ENCODE measurements at regions not wholly inside any gene's neighbourhood (a gene's known extent, or its start where the extent isn't known, plus 50 kb on each side); places are given as distances from the start of the nearest gene placed in this dataset.

- ChIA-PET CTCF (no interaction called here), POLR2A (ENCODE audit: low non-redundant PET) (no interaction called here)
- no peak overlapping the region for H3K4me3 ChIP-seq (ENCODE audit: low read depth, low read length, poor library complexity, severe bottlenecking)
- intact Hi-C loops (cut with micrococcal nuclease; ENCODE audit: unreplicated experiment): no loop called here
- no peak overlapping the region for H3K27ac ChIP-seq (ENCODE audit: low read depth, low read length, poor library complexity, severe bottlenecking)
- H3K4me1 ChIP-seq (ENCODE audit: insufficient read depth, low read length, poor library complexity, severe bottlenecking): no peaks in the 10 kb centered on the region
- TF ChIP-seq, protein P1, sequence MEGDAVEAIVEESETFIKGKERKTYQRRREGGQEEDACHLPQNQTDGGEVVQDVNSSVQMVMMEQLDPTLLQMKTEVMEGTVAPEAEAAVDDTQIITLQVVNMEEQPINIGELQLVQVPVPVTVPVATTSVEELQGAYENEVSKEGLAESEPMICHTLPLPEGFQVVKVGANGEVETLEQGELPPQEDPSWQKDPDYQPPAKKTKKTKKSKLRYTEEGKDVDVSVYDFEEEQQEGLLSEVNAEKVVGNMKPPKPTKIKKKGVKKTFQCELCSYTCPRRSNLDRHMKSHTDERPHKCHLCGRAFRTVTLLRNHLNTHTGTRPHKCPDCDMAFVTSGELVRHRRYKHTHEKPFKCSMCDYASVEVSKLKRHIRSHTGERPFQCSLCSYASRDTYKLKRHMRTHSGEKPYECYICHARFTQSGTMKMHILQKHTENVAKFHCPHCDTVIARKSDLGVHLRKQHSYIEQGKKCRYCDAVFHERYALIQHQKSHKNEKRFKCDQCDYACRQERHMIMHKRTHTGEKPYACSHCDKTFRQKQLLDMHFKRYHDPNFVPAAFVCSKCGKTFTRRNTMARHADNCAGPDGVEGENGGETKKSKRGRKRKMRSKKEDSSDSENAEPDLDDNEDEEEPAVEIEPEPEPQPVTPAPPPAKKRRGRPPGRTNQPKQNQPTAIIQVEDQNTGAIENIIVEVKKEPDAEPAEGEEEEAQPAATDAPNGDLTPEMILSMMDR (conservative IDR thresholded peaks at IDR 0.05; ENCODE audit: low read depth, low read length): no peak
- no peaks in the 10 kb centered on the region for H3K36me3 ChIP-seq (ENCODE audit: insufficient read depth, low read length, poor library complexity, severe bottlenecking)
- no TSS peak for BruUV-seq (replicated peaks)
- H3K9me3 ChIP-seq (ENCODE audit: low read depth, low read length, poor library complexity, severe bottlenecking): no peaks in the 10 kb centered on the region
- no peaks in the 10 kb centered on the region for H3K27me3 ChIP-seq (replicated peaks; ENCODE audit: insufficient read depth, low read depth, low read length, poor library complexity)
- no peak for DNase-seq (ENCODE audit: low spot score)
Measured at GRCh38 chr9:13397661-13398060, 118.2 kb upstream of the MPDZ start.

DNA sequence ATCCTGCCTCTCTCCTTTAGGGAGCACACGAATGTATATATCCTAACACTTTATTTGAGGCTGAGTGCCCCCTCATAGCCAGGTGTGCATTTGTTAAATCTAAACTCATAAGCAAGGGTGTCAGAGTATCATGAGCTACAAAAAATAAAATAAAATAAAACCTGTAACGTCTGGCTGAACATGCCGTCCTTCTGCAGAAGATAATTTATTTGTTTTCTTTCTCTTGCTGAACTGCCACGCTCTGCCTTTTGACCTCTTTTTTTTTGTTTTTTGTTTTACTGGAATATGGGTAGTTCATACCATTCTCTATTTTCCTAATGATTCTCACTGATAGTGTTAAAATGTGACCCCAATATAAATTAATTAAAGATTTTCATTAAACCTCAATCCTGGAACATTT is 117.7 kb upstream of the MPDZ start:
- no peaks in the 10 kb centered on the region for H3K27me3 ChIP-seq (replicated peaks; ENCODE audit: insufficient read depth, low read depth, low read length, poor library complexity)
- BruUV-seq (replicated peaks): no TSS peak
- H3K4me1 ChIP-seq (ENCODE audit: insufficient read depth, low read length, poor library complexity, severe bottlenecking): no peaks in the 10 kb centered on the region
- no peak for DNase-seq (ENCODE audit: low spot score)
- intact Hi-C loops (cut with micrococcal nuclease; ENCODE audit: unreplicated experiment): no loop called here
- H3K4me3 ChIP-seq (ENCODE audit: low read depth, low read length, poor library complexity, severe bottlenecking): no peak overlapping the region
- TF ChIP-seq, protein P1 (conservative IDR thresholded peaks at IDR 0.05; ENCODE audit: low read depth, low read length): no peak
- TF ChIP-seq EZH2 (IDR thresholded peaks at IDR 0.05; ENCODE audit: borderline replicate concordance, low read depth, low read length, poor library complexity, severe bottlenecking): no peak
- POLR2A ChIA-PET (ENCODE audit: low non-redundant PET): no interaction called here
- H3K9me3 ChIP-seq (ENCODE audit: low read depth, low read length, poor library complexity, severe bottlenecking): no peaks in the 10 kb centered on the region
- CTCF ChIA-PET: no interaction called here
- H3K36me3 ChIP-seq (ENCODE audit: insufficient read depth, low read length, poor library complexity, severe bottlenecking): no peaks in the 10 kb centered on the region
- H3K27ac ChIP-seq (ENCODE audit: low read depth, low read length, poor library complexity, severe bottlenecking): no peak overlapping the region

- Histone ChIP-seq H3K4me1 (ENCODE audit: insufficient read depth, low read length, poor library complexity, severe bottlenecking) (no peaks in the 10 kb centered on the region), H3K27ac (ENCODE audit: low read depth, low read length, poor library complexity, severe bottlenecking) (no peak overlapping the region), H3K36me3 (ENCODE audit: insufficient read depth, low read length, poor library complexity, severe bottlenecking) (no peaks in the 10 kb centered on the region), H3K4me3 (ENCODE audit: low read depth, low read length, poor library complexity, severe bottlenecking) (no peak overlapping the region), H3K27me3 (replicated peaks; ENCODE audit: insufficient read depth, low read depth, low read length, poor library complexity) (no peaks in the 10 kb centered on the region), H3K9me3 (ENCODE audit: low read depth, low read length, poor library complexity, severe bottlenecking) (no peaks in the 10 kb centered on the region)
- TF ChIP-seq, protein P1 (conservative IDR thresholded peaks at IDR 0.05; ENCODE audit: low read depth, low read length): no peak
- TF ChIP-seq EZH2 (IDR thresholded peaks at IDR 0.05; ENCODE audit: borderline replicate concordance, low read depth, low read length, poor library complexity, severe bottlenecking): no peak
- intact Hi-C loops (cut with micrococcal nuclease; ENCODE audit: unreplicated experiment): no loop called here
- no TSS peak for BruUV-seq (replicated peaks)
- POLR2A ChIA-PET (ENCODE audit: low non-redundant PET): no interaction called here
- no peak for DNase-seq (ENCODE audit: low spot score)
- CTCF ChIA-PET: no interaction called here
Measured at GRCh38 chr9:13396418-13396817, 116.9 kb upstream of the MPDZ start.

Measured in A673 (cell line).